ENCODE measurements at regions not wholly inside any gene's neighbourhood (a gene's known extent, or its start where the extent isn't known, plus 50 kb on each side); places are given as distances from the start of the nearest gene placed in this dataset.
"Not testable (repeated sequence)": the region's sequence is repeated elsewhere in the genome, so short reads cannot be mapped to it uniquely, and the experiment has no call there.

DNA sequence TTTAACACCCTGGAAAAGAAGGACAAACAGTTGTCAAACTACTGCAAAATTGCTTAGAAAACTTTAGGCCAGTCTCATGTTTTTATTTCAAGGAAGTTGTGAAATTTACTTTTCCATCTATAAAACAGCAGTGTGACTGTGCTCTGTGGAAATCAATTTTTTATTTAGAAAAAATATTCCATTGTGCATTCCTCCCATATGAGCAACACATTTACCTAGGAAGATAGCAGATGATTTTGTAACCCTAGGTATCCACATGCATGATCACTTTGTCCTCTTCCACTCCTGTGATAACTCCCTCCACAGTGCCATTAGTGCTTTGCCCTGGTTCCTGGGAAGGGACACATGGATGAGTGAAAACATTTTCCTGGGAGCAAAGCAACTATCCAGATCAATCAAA is 69.4 kb upstream of the GPCPD1 start:
- TF ChIP-seq, protein P1, sequence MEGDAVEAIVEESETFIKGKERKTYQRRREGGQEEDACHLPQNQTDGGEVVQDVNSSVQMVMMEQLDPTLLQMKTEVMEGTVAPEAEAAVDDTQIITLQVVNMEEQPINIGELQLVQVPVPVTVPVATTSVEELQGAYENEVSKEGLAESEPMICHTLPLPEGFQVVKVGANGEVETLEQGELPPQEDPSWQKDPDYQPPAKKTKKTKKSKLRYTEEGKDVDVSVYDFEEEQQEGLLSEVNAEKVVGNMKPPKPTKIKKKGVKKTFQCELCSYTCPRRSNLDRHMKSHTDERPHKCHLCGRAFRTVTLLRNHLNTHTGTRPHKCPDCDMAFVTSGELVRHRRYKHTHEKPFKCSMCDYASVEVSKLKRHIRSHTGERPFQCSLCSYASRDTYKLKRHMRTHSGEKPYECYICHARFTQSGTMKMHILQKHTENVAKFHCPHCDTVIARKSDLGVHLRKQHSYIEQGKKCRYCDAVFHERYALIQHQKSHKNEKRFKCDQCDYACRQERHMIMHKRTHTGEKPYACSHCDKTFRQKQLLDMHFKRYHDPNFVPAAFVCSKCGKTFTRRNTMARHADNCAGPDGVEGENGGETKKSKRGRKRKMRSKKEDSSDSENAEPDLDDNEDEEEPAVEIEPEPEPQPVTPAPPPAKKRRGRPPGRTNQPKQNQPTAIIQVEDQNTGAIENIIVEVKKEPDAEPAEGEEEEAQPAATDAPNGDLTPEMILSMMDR (conservative IDR thresholded peaks at IDR 0.05; ENCODE audit: control insufficient read depth, insufficient read depth, low read depth, low read length), result no peak
- H3K4me3 ChIP-seq (ENCODE audit: control insufficient read depth, low read depth, low read length), result no peak overlapping the region
- no peak for DNase-seq (ENCODE audit: low read depth)

DNA sequence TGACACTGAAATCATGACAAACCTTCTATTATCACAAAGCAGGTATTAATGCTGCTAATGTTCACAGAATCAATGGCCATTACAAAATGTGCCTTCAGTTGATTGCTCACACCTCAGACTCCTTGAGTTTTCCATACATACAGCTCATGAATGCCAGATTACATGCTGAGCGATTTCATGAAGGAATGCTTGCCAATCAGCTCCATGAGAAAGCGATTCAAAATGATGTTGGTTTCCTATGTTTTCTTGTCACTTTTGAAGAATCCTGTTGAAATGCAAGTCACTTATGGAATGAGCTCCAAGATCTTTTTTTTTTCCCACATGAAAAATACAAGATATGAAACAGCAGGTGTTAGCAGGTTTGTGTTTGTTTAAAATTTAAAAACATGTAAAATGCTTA is 68.0 kb upstream of the GPCPD1 start:
- no peak overlapping the region for H3K4me3 ChIP-seq (ENCODE audit: control insufficient read depth, low read depth, low read length)
- DNase-seq (ENCODE audit: low read depth), result no peak
- TF ChIP-seq, protein P1 (conservative IDR thresholded peaks at IDR 0.05; ENCODE audit: control insufficient read depth, insufficient read depth, low read depth, low read length), result no peak

DNA sequence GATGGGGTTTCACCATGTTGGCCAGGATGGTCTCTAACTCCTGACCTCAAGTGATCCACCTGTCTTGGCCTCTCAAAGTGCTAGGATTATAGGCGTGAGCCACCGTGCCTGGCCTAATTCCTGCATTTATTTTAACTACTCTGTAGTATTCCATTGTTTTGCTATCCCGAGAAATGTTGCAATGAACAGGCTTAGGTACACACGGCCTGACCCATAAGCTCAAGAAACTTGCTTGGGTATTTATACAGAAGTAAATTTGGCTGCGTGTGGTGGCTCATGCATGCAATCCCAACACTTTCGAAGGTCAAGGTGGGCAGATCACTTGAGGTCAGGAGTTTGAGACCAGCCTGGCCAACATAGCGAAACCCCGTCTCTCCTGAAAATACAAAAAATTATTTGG is 67.1 kb upstream of the GPCPD1 start:
- H3K4me3 ChIP-seq (ENCODE audit: control insufficient read depth, low read depth, low read length); DNase-seq (ENCODE audit: low read depth): not testable (repeated sequence)

DNA sequence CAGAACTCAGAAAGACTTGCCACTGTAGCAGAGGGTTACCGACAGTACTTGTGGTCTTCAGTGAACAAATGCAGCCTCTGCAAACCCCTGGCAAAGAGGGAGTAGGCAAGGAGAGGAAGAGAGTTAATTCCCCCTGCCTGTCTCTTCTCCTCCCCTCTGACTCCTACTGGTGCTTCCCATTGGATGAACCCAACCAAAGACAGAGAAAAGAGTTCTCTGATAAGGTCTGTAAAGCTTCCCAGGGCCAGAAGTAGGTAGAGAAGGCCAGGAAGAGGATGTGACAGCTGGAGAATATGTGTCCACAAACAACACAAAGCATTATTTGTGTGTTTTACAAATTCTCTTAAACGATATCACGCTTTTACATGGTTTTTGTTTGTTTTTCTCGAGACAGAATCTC is 66.6 kb upstream of the GPCPD1 start:
- DNase-seq (ENCODE audit: low read depth), result no peak
- H3K4me3 ChIP-seq (ENCODE audit: control insufficient read depth, low read depth, low read length), result no peak overlapping the region
- TF ChIP-seq, protein P1 (conservative IDR thresholded peaks at IDR 0.05; ENCODE audit: control insufficient read depth, insufficient read depth, low read depth, low read length), result no peak

DNA sequence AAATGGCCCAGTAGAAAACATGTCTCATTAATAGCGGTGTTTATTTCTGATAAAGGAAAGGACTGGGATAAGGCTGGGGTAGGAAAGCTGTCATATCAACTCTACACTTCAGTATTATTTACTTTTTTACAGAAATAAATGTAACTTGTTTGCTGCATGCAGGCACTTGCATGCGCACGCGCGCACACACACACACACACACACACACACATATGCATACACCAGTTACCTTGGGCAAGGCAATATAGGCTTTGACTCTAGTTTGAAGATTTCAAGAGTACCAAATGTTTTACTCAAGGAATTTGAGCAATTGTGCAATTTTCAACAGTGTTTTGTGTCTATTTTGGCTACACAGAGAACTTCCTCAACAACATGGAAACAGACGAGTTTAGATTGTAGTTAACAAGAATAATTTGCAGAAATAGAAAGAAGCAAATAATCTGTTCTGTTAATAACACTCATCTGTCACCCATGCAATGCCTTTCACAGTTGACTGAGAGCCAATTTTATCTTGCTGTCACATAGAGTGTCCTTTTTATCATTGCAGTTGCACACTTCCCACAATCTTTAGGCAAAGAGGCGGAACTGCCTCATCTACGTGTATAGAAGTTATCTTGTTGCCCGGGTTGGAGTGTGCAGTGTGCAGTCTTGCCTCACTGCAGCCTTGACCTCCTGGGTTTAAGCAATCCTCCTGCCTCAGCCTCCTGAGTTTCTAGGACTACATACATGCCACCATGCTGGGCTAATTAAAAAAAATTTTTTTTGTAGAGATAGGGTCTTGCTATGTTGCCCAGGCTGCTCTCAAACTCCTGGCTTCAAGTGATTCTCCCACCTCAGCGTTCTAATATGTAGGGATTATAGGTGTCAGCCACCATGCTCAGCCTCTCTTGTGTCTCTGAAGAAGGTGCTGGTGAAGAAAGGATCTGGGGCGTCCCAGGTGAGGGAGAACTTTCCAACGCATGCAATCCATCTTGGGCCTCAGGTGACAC is 64.6 kb upstream of the GPCPD1 start:
- no peak overlapping the region for H3K4me3 ChIP-seq (ENCODE audit: control insufficient read depth, low read depth, low read length)
- TF ChIP-seq, protein P1 (conservative IDR thresholded peaks at IDR 0.05; ENCODE audit: control insufficient read depth, insufficient read depth, low read depth, low read length), result no peak
- DNase-seq (ENCODE audit: low read depth), result no peak

DNA sequence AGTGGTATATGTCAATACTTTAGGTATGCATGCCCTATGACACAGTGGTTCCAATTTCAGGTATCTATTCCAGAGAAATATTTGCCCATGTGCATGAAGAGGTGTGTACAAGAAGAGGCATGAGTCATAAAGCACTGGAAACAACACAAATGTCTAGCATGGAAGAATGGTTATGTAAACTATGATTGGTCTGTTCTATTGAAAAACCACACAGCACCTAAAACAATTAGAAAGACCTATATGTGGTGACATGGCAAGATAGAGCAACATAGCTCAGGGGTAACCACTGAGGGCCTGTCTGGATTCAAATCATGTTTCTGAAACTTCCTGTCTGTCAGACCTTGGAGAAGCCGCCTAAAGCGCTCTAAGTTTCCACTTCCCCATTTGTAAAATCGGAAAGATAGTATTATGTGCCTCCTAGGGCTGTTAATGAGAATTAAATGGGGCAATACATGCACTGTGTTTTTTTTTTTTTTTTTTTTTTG is 63.4 kb upstream of the GPCPD1 start:
- TF ChIP-seq, protein P1 (conservative IDR thresholded peaks at IDR 0.05; ENCODE audit: control insufficient read depth, insufficient read depth, low read depth, low read length), result no peak
- H3K4me3 ChIP-seq (ENCODE audit: control insufficient read depth, low read depth, low read length), result no peak overlapping the region
- DNase-seq (ENCODE audit: low read depth), result peak; percentile 34

DNA sequence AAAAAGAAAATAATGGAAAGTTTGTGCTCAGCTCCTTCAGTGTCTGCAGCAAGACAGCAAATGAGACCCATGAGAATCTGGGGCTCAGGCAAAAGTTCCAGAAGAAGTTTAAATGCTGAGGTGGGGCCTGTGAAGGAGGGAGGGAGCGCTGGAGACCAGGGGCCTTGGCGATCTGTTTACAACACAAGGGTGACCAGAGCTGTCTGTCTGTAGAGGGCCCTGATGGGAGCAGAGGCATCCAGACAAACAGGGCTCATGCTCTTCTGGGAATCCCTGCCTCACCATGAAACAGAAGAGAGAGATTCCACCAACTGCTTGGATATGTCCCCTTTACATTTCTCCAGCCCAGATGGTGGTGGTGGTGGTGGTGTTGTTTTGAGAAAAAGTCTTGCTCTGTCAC is 60.1 kb upstream of the GPCPD1 start:
- no peak for DNase-seq (ENCODE audit: low read depth)
- TF ChIP-seq, protein P1 (conservative IDR thresholded peaks at IDR 0.05; ENCODE audit: control insufficient read depth, insufficient read depth, low read depth, low read length), result no peak
- no peak overlapping the region for H3K4me3 ChIP-seq (ENCODE audit: control insufficient read depth, low read depth, low read length)

Measured in fibroblast of mammary gland (primary cell).